Activated CD4-positive, alpha-beta T cell treated with anti-CD3 and anti-CD28 coated beads, Interleukin-2, amount 50 U/mL, for 16 hours (primary cell): ENCODE measurements at regions not wholly inside any gene's neighbourhood (a gene's known extent, or its start where the extent isn't known, plus 50 kb on each side); places are given as distances from the start of the nearest gene placed in this dataset.
A peak's percentile ranks its signal among the peaks of the same experiment; 100 is the strongest.

Experiments
- DNase-seq: peaks from one replicate; pipeline ENCODE4 v3.0.0-alpha.2; 2020

DNA sequence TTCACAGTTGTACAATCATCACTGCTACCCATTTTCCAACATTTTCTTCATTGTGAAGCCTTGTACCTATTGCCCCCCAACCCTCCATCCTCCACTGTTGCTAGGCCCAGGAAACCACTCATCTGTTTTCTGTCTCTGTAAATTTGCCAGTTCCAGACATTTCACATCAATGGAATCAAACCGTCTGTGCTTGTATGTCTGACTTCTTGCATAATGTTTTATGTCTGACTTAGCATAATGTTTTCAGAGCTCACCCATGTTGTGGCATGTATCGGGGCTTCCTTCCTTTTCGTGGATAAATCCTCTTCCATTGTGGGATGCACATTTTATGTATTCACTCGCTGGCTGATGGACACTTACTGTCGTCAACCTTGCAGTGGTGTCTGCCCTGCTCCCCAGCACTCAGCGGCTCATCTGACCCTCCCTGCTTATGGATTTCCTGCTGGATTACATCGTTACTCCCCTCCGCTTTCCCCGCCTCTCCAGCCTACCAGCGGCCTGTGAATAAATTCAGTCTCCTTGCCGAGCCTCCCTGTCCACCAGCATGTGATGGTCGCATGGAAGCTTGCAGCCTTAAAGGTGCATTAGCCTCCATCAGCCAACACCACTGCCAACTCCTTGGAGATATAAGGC, 727.6 kb upstream of the TMEM132C start:
- DNase-seq: no peak

- DNase-seq: no peak
These were observed 724.6 kb upstream of the TMEM132C start for GRCh38 chr12:127542391-127542790.

- no peak for DNase-seq
These were observed 724.0 kb upstream of the TMEM132C start for GRCh38 chr12:127542931-127543330.

GRCh38 chr12:127546721-127547505, 720.1 kb upstream of the TMEM132C start:
- DNase-seq: no peak

DNA sequence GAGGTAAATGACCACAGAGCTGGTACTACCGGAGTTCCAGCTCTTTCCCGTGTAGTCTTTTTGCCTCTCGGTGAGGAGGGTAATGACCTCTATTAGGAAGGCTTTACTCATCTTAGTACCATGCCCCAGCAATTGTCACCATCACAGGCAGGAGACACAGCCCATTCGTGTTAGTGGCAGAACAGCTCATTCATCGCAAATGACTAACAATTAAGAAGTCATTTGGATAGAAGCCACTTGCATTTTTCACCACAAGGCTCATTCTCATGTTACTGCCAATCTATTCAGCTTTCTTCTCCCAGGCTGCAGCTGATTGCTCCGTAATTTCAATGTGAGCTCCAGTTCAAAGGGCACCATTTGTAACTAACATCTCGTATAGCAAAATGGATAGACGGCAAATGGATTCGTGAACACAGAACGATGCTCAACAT, 718.8 kb upstream of the TMEM132C start:
- DNase-seq: peak; percentile 6

- no peak for DNase-seq
These were observed 716.7 kb upstream of the TMEM132C start for GRCh38 chr12:127550271-127550670.

DNA sequence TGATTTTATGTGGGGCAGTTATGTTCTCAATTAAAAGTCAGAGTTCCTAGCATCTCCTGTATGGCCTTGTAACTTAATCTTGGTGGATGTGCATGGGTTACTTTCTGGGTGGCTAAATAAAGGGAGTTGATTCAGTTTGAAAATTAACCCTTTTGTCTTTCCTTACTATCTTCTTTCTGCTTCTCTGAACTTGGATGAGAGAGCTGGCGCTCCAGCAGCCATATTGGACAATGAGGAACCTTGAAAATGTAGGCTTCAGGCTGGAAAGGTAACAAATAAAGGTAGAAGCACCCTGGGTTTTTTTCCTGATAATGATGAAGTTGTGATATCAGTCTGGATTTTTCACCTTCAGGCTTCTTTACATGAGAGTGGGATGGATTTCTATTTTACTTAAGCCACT, 714.1 kb upstream of the TMEM132C start:
- DNase-seq: no peak

GRCh38 chr12:127555071-127555470, 711.9 kb upstream of the TMEM132C start:
- DNase-seq: no peak

GRCh38 chr12:127556231-127556886, 710.6 kb upstream of the TMEM132C start:
- no peak for DNase-seq

DNA sequence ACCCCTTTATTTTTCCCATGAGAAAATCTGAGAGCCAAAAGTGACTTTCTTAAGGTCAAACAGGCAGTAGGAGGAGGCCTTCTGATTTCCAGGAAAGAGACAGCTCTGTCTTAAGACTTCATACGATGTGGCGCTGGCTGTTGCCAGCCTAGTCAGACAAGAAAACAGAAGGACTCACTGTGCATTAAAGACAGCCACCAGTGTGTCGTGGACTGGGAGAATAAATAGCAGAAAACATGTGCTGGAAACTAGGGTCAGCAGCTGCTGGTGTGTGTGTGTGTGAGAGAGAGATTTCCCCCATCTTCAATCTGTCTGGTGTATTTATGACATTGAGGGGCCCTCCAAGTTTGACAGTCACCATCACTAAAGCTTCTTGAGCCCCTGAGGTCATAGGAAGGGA, 708.6 kb upstream of the TMEM132C start:
- DNase-seq: no peak

- peak; percentile 93 for DNase-seq
These were observed 707.5 kb upstream of the TMEM132C start for GRCh38 chr12:127559349-127560040.

- DNase-seq: no peak
These were observed 706.9 kb upstream of the TMEM132C start for GRCh38 chr12:127560041-127560478.

DNA sequence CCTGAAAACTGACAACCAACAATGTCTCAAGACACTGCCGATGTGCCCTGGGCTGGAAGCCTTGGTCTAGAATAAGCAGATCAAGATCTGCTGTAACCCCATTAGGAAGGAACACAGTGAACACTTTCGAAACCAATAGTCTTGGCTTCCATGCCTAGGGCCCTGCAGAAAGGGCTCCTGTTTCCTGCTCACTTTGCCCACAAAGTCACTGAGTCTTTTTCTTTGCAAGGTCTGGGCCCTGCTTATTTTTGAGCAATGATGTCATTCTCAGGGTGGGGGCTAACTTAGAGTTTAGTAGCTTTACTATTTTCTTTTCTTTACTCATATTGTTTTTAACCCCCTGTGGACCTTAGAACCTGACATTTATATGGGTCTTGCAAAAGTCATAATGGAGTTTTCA, 704.2 kb upstream of the TMEM132C start:
- no peak for DNase-seq

GRCh38 chr12:127565241-127565640, 701.7 kb upstream of the TMEM132C start:
- peak; percentile 5 for DNase-seq

DNA sequence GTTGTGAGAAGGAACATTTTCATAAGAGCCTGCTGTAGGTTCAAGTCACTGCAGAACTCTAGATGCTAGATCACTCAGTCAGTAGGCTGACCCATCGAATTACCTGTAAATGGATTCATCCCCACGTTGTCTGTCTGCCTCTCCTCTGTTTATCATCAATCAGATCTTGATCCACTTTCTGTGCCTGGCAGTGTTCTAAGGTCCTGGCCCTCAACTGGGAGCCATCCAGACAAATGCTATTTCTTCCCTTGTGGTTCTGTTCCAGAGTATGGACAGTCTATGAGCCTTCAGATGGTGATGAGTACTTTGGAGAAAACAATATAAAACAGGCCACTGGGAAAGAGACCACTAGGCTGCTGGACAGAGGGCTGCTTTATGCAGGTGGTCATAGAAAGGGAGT, 699.4 kb upstream of the TMEM132C start:
- DNase-seq: no peak

- no peak for DNase-seq
These were observed 696.6 kb upstream of the TMEM132C start for GRCh38 chr12:127570387-127570786.

DNA sequence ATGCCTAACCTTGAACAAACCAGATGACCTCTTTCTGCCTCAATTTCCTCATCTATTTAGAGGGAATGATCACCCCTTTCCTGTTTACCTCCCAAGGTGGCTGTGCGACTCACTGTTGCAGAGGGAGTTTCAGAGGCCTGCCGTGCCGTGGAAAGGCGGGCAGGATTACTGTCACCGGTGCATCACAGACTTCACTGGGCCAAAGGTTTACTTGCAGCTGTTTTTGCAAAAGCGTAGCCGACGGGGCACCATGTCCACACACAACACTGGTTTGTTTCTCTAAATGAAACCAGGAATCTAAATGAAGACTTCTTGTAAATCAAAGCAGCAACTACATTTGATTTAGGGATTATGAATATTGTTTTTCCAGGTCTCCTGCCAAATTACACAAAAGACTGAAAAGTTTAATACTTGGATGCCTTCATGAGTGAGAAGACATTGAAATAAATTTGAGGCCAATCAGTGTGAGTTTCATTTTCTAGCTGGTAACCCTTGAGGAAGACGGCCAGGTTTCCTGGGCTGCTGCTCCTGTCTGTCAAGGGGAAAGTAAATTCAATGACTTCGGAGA, 696.1 kb upstream of the TMEM132C start:
- DNase-seq: no peak

GRCh38 chr12:127571578-127571977, 695.4 kb upstream of the TMEM132C start:
- DNase-seq: no peak

GRCh38 chr12:127579446-127579845, 687.5 kb upstream of the TMEM132C start:
- DNase-seq: no peak

- DNase-seq: no peak
These were observed 684.9 kb upstream of the TMEM132C start for GRCh38 chr12:127582074-127582473.

DNA sequence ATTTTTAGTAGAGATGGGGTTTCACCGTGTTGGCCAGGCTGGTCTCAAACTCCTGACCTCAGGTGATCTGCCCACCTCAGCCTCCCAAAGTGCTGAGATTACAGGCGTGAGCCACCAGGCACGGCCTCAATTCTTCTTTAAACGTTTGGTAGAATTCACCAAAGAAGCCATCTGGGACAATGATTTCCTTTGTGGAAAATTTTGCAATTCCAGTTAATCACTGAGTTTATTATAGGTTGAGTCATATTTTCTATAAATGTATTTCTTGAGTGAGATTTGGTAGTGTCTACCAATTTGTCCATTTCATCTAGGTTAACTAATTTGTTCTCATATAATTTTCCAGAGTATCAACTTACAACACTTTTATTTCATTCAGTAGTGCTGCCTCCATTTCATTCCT, 683.9 kb upstream of the TMEM132C start:
- no peak for DNase-seq

DNA sequence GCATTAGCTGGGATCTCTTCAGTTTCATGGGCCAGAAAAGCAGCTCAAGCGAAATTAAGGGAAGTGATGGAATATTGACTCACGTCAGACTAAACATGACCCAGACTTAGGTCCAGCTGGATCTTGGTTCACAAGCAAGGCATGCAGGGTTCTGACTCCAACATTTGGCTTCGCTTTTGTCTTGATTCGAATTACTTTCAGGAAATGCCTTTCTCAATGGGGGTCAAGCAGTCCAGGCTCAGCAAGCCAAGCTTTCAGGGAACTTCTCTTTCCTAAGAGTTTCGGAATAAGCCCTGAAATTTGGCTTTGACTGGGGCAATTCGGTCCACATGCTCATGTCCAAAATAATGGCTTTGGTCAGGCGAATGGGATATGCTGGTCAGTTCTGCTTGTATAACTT, 678.7 kb upstream of the TMEM132C start:
- DNase-seq: no peak

DNA sequence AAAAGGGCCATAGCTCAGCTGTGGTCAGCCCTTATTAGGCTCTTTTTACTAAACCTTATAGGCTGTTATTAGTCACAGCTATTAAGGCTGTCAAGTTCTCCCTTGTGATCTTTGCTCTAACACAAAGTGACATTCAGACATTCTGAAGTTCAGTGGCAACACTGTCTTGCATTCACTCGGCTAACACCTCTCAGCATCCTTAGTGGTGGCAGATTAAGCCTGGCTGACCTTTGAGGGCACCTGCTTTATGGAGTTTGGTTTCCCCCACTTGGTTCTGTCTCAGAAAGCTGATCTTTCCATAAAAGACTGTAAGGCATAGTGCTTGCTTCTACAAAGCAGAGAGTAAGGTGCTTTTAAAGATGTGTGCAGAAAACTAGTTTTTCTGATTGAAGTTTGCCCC, 677.4 kb upstream of the TMEM132C start:
- no peak for DNase-seq
